GM12878 (cell line): ENCODE measurements at regions not wholly inside any gene's neighbourhood (a gene's known extent, or its start where the extent isn't known, plus 50 kb on each side); places are given as distances from the start of the nearest gene placed in this dataset.

Experiments
- ATAC-seq: fragments of 200-7000 bp; cut with Tn5 transposase; 3 replicates; pipeline ENCODE4 v1.9.1; 2020; ENCODE audit warnings: mild to moderate bottlenecking, moderate library complexity
- BruUV-seq: library from RNA; stranded (reverse); fragments of 400-500 nt; replicated peaks from 2 replicates; lab custom pipeline; 2021; lab: Mats Ljungman, UMichigan
- CTCF ChIA-PET: fragments of 300-600 bp; sonication (Branson Sonifier 250); formaldehyde crosslinking; extraction: SDS; loops from one replicate; lab custom pipeline; 2021; ENCODE audit warnings: inconsistent platforms; lab: Yijun Ruan, JAX
- POLR2A ChIA-PET: fragments of 350-600 bp; formaldehyde crosslinking; extraction: SDS; loops from one replicate; lab custom pipeline; 2021; ENCODE audit warnings: inconsistent platforms; lab: Charles Lee
- RAD21 ChIA-PET: fragments of 300-600 bp; sonication (Branson Sonifier 250); formaldehyde crosslinking; loops from one replicate; lab custom pipeline; 2023; ENCODE audit warnings: antibody characterized with exemption; ENCODE audit not compliant: unreplicated experiment; lab: Charles Lee
- SMC1A ChIA-PET: fragments of 300-600 bp; sonication (Branson Sonifier 250); formaldehyde crosslinking; loops from one replicate; lab custom pipeline; 2023; ENCODE audit not compliant: unreplicated experiment, uncharacterized antibody; lab: Charles Lee
- DNase-seq: peaks from one replicate; pipeline ENCODE4 v3.0.0-alpha.2; 2011; ENCODE audit warnings: low read depth, low spot score
- FAIRE-seq: peaks from 3 replicates; lab custom pipeline; 2011; peaks lifted over from hg19 to GRCh38; lab: Jason Lieb, UNC
- H2AFZ ChIP-seq: 2 replicates; pipeline ENCODE4 v1.6.0; 2011; ENCODE audit warnings: low read depth, low read length, control low read depth; ENCODE audit not compliant: control insufficient read depth
- H3K27ac ChIP-seq: 2 replicates; pipeline ENCODE4 v1.5.1; 2011; ENCODE audit warnings: control low read depth; ENCODE audit not compliant: control insufficient read depth, insufficient read depth
- H3K27me3 ChIP-seq, 2 experiments: replicated peaks in 1 of 2; 2 replicates each; pipeline versions ENCODE4 v1.6.0 to v1.6.1; 2011; ENCODE audit warnings: low read length in 1 of 2; ENCODE audit not compliant: control insufficient read depth in 2 of 2, insufficient read depth in 2 of 2
- H3K36me3 ChIP-seq, 2 experiments: 2 replicates each; pipeline ENCODE4 v1.5.1; 2011; ENCODE audit warnings: low read length in 1 of 2; ENCODE audit not compliant: control insufficient read depth in 2 of 2, insufficient read depth in 2 of 2
- H3K4me1 ChIP-seq: 2 replicates; pipeline ENCODE4 v1.6.1; 2011; ENCODE audit warnings: mild to moderate bottlenecking, low read length, moderate library complexity, mixed read lengths; ENCODE audit not compliant: control insufficient read depth, insufficient read depth
- H3K4me2 ChIP-seq: 2 replicates; pipeline ENCODE4 v1.6.0; 2011; ENCODE audit warnings: control low read depth; ENCODE audit not compliant: control insufficient read depth, insufficient read depth
- H3K4me3 ChIP-seq: fragments of 200-600 bp; sonication (generic); 2 replicates; pipeline ENCODE4 v1.5.1; 2016
- H3K79me2 ChIP-seq: 2 replicates; pipeline ENCODE4 v1.6.0; 2011; ENCODE audit warnings: low read length; ENCODE audit not compliant: control insufficient read depth, insufficient read depth
- H3K9ac ChIP-seq: 2 replicates; pipeline ENCODE4 v1.8.0; 2011; ENCODE audit warnings: low read length, control low read depth, mixed read lengths; ENCODE audit not compliant: control insufficient read depth, insufficient read depth
- H3K9me3 ChIP-seq: replicated peaks from 3 replicates; pipeline ENCODE4 v1.5.1; 2011; ENCODE audit warnings: mild to moderate bottlenecking, low read length; ENCODE audit not compliant: control insufficient read depth, insufficient read depth
- H4K20me1 ChIP-seq: 2 replicates; pipeline ENCODE4 v1.6.0; 2011; ENCODE audit not compliant: control insufficient read depth, insufficient read depth
- ASH2L ChIP-seq: fragments of 300-600, 200-600 bp; sonication (generic); IDR thresholded peaks from 2 replicates; pipeline ENCODE4 v1.6.1; 2017; ENCODE audit warnings: low read depth, mild to moderate bottlenecking, borderline replicate concordance
- BHLHE40 ChIP-seq, 2 experiments: fragments of 450-650 bp in 1 of 2; IDR thresholded peaks; 2 replicates each; pipeline ENCODE4 v1.6.1; 2011 to 2017; ENCODE audit warnings: low read depth in 2 of 2, borderline replicate concordance in 1 of 2, improper control_type of control experiment in 1 of 2, low read length in 1 of 2, mild to moderate bottlenecking in 1 of 2
- CREM ChIP-seq: IDR thresholded peaks from 2 replicates; pipeline ENCODE4 v1.6.1; 2014; ENCODE audit warnings: antibody characterized with exemption, low read depth
- KAT2A ChIP-seq: conservative IDR thresholded peaks from 2 replicates; pipeline ENCODE4 v1.6.1; 2011; ENCODE audit warnings: low read depth, low read length; ENCODE audit not compliant: control insufficient read depth
- MEF2B ChIP-seq: fragments of 450-650 bp; IDR thresholded peaks from 2 replicates; pipeline ENCODE4 v1.6.1; 2018; ENCODE audit warnings: mild to moderate bottlenecking, moderate library complexity; ENCODE audit not compliant: partially characterized antibody, poor library complexity, severe bottlenecking
- MYC ChIP-seq: IDR thresholded peaks from 2 replicates; pipeline ENCODE4 v1.6.1; 2011; ENCODE audit warnings: mild to moderate bottlenecking, low read length, moderate library complexity, inconsistent platforms; ENCODE audit not compliant: insufficient read depth, insufficient replicate concordance, insufficient read length, severe bottlenecking
- POLR2AphosphoS5 ChIP-seq: IDR thresholded peaks from 2 replicates; pipeline ENCODE4 v1.6.1; 2011; ENCODE audit warnings: mild to moderate bottlenecking, low read length, inconsistent platforms
- RB1 ChIP-seq: fragments of 450-650 bp; formaldehyde crosslinking; IDR thresholded peaks from 2 replicates; pipeline ENCODE4 v1.6.1; 2017; ENCODE audit warnings: mild to moderate bottlenecking, borderline replicate concordance
- SRF ChIP-seq, 2 experiments: IDR thresholded peaks; 2 replicates each; pipeline ENCODE4 v1.6.1; 2011; ENCODE audit warnings: low read depth in 2 of 2, low read length in 2 of 2, mild to moderate bottlenecking in 1 of 2, moderate library complexity in 1 of 2
- TARDBP ChIP-seq: IDR thresholded peaks from 2 replicates; pipeline ENCODE4 v1.6.1; 2016; ENCODE audit warnings: borderline replicate concordance
- WGBS: methylation state at CpG from one replicate; pipeline ENCODE4 v1.1.6; 2016; ENCODE audit warnings: low lambda C conversion rate; ENCODE audit not compliant: insufficient replicate concordance, insufficient coverage; ENCODE audit errors: missing lambda C conversion rate; 5-methylcytosine and 5-hydroxymethylcytosine counted together
- in situ Hi-C: fragments of 300-500 bp; cut with MboI; formaldehyde crosslinking; loops from 9 replicates; pipeline ENCODE4 v1.14.3; 2018; ENCODE audit warnings: mixed read lengths
- intact Hi-C: fragments of 100-400 bp; cut with micrococcal nuclease; formaldehyde crosslinking; loops from one replicate; pipeline ENCODE4 v1.14.2; 2022; ENCODE audit not compliant: unreplicated experiment
- TF ChIP-seq, protein P1 (sequence below): fragments of 450-650 bp; IDR thresholded peaks from 2 replicates; pipeline ENCODE4 v1.6.1; 2017; ENCODE audit warnings: mild to moderate bottlenecking, moderate library complexity

GRCh38 chr11:112614605-112615004, 346.6 kb upstream of the NCAM1 start:
- ChIA-PET SMC1A (interaction anchor here (1.0 to 1.3 kb wide), 2 partner anchors 9 to 13 kb away, joined by 4 read pairs; no protein-coding TSS in a partner anchor), RAD21 (interaction anchor here (3.5 kb wide), 1 partner anchor 26 kb away, joined by 9 read pairs; no protein-coding TSS in a partner anchor), CTCF (interaction anchor here (0.6 to 1.6 kb wide), 4 partner anchors 10 to 162 kb away, joined by 3 to 6 read pairs (median 3); no protein-coding TSS in a partner anchor), POLR2A (interaction anchor here (1.3 kb wide), 1 partner anchor 13 kb away, joined by 4 read pairs; no protein-coding TSS in a partner anchor)
- H3K79me2 ChIP-seq: no peaks in the 10 kb centered on the region
- H3K36me3 ChIP-seq: no peaks in the 10 kb centered on the region
- H3K4me1 ChIP-seq: no peaks in the 10 kb centered on the region; the same call in 1 of the 2 replicates
- TF ChIP-seq ASH2L (no peak), KAT2A (no peak), SRF (IDR thresholded peaks at IDR 0.05; ENCODE audit: low read depth in 2 of 2, low read length in 2 of 2) (no peak), MYC (no peak), CREM (no peak), TARDBP (no peak), RB1 (no peak), MEF2B (no peak), POLR2AphosphoS5 (no peak), BHLHE40 (IDR thresholded peaks at IDR 0.05; ENCODE audit: borderline replicate concordance in 1 of 2, low read depth in 2 of 2, low read length in 1 of 2) (no peak)
- TF ChIP-seq, protein P1, sequence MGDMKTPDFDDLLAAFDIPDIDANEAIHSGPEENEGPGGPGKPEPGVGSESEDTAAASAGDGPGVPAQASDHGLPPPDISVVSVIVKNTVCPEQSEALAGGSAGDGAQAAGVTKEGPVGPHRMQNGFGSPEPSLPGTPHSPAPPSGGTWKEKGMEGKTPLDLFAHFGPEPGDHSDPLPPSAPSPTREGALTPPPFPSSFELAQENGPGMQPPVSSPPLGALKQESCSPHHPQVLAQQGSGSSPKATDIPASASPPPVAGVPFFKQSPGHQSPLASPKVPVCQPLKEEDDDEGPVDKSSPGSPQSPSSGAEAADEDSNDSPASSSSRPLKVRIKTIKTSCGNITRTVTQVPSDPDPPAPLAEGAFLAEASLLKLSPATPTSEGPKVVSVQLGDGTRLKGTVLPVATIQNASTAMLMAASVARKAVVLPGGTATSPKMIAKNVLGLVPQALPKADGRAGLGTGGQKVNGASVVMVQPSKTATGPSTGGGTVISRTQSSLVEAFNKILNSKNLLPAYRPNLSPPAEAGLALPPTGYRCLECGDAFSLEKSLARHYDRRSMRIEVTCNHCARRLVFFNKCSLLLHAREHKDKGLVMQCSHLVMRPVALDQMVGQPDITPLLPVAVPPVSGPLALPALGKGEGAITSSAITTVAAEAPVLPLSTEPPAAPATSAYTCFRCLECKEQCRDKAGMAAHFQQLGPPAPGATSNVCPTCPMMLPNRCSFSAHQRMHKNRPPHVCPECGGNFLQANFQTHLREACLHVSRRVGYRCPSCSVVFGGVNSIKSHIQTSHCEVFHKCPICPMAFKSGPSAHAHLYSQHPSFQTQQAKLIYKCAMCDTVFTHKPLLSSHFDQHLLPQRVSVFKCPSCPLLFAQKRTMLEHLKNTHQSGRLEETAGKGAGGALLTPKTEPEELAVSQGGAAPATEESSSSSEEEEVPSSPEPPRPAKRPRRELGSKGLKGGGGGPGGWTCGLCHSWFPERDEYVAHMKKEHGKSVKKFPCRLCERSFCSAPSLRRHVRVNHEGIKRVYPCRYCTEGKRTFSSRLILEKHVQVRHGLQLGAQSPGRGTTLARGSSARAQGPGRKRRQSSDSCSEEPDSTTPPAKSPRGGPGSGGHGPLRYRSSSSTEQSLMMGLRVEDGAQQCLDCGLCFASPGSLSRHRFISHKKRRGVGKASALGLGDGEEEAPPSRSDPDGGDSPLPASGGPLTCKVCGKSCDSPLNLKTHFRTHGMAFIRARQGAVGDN: no peak
- no peak overlapping the region for H2AFZ ChIP-seq
- H3K4me3 ChIP-seq: no peak overlapping the region
- ATAC-seq: no peak
- no peaks in the 10 kb centered on the region for H3K27me3 ChIP-seq
- 5% methylated on average over 1 of the region's 1 CpG for WGBS
- H3K9ac ChIP-seq: no peak overlapping the region
- BruUV-seq: no TSS peak
- DNase-seq: no peak
- FAIRE-seq: no peak
- intact Hi-C loops (no loop called here), in situ Hi-C loops (no loop called here)
- no peak overlapping the region for H3K4me2 ChIP-seq
- no peaks in the 10 kb centered on the region for H3K9me3 ChIP-seq
- H4K20me1 ChIP-seq: no peaks in the 10 kb centered on the region
- H3K27ac ChIP-seq: no peak overlapping the region
